SU-DHL-6 (cell line): ENCODE measurements at regions not wholly inside any gene's neighbourhood (a gene's known extent, or its start where the extent isn't known, plus 50 kb on each side); places are given as distances from the start of the nearest gene placed in this dataset.
A peak's percentile ranks its signal among the peaks of the same experiment; 100 is the strongest.

Source experiments
- H2AFZ ChIP-seq: fragments of 200-600 bp; sonication (generic); 2 replicates; pipeline ENCODE4 v1.6.1; 2014; ENCODE audit warnings: low read depth, mild to moderate bottlenecking, moderate library complexity, mixed read lengths, antibody characterized with exemption, low read length; ENCODE audit not compliant: severe bottlenecking
- H3F3A ChIP-seq: fragments of 200-600 bp; shearing (Covaris generic); 2 replicates; pipeline ENCODE4 v1.6.0; 2016; ENCODE audit warnings: antibody characterized with exemption, mild to moderate bottlenecking; ENCODE audit not compliant: insufficient read depth
- H3K27ac ChIP-seq: fragments of 200-600 bp; sonication (generic); 2 replicates; pipeline ENCODE4 v1.5.1; 2016; ENCODE audit warnings: low read depth, mild to moderate bottlenecking, low read length, moderate library complexity, mixed read lengths
- H3K27me3 ChIP-seq: fragments of 200-600 bp; sonication (generic), shearing (Covaris generic); 2 replicates; pipeline ENCODE4 v1.6.0; 2014; ENCODE audit warnings: mild to moderate bottlenecking, low read length
- H3K36me3 ChIP-seq: fragments of 200-600 bp; sonication (generic); 2 replicates; pipeline ENCODE4 v1.6.1; 2014; ENCODE audit warnings: mild to moderate bottlenecking, low read length, mixed read lengths
- H3K4me2 ChIP-seq: fragments of 300-600, 200-600 bp; shearing (Covaris generic), sonication (generic); 2 replicates; pipeline ENCODE4 v1.6.0; 2014; ENCODE audit warnings: low read length, low read depth, mild to moderate bottlenecking; ENCODE audit not compliant: poor library complexity, severe bottlenecking
- H3K4me3 ChIP-seq: fragments of 200-600 bp; sonication (generic); 2 replicates; pipeline ENCODE4 v1.5.1; 2014; ENCODE audit warnings: antibody characterized with exemption, low read length, mild to moderate bottlenecking, mixed read lengths; ENCODE audit not compliant: insufficient read depth, poor library complexity, severe bottlenecking
- H3K79me2 ChIP-seq: fragments of 200-600 bp; sonication (generic); 2 replicates; pipeline ENCODE4 v1.6.1; 2014; ENCODE audit warnings: mild to moderate bottlenecking, low read length, moderate library complexity; ENCODE audit not compliant: insufficient read depth
- H3K9ac ChIP-seq: fragments of 200-600 bp; sonication (generic); 2 replicates; pipeline ENCODE4 v1.7.0; 2014; ENCODE audit warnings: mild to moderate bottlenecking, low read length
- H3K9me2 ChIP-seq: fragments of 200-600 bp; sonication (generic); replicated peaks from 2 replicates; pipeline ENCODE4 v1.6.1; 2014; ENCODE audit warnings: low read length; ENCODE audit not compliant: insufficient read depth
- H3K9me3 ChIP-seq: fragments of 200-600 bp; sonication (generic); 2 replicates; pipeline ENCODE4 v1.6.1; 2014; ENCODE audit warnings: low read length, mixed read lengths; ENCODE audit not compliant: insufficient read depth
- H4K20me1 ChIP-seq: fragments of 200-600 bp; sonication (generic); 2 replicates; pipeline ENCODE4 v1.6.1; 2014; ENCODE audit warnings: low read depth, mild to moderate bottlenecking, antibody characterized with exemption, low read length, moderate library complexity, mixed read lengths
- EZH2phosphoT487 ChIP-seq: fragments of 200-600 bp; sonication (generic), shearing (Covaris generic); conservative IDR thresholded peaks from 2 replicates; pipeline ENCODE4 v1.6.1; 2018; ENCODE audit warnings: mild to moderate bottlenecking, antibody characterized with exemption, low read length, moderate library complexity, mixed read lengths
- TF ChIP-seq, protein P1 (sequence below): fragments of 200-600 bp; sonication (generic); IDR thresholded peaks from one replicate; pipeline ENCODE4 v1.5.1; 2017; ENCODE audit warnings: antibody characterized with exemption, mild to moderate bottlenecking, low read length, moderate library complexity; ENCODE audit not compliant: insufficient read depth, poor library complexity, severe bottlenecking

- no peak overlapping the region for H3K9ac ChIP-seq
- H3K27ac ChIP-seq: no peak overlapping the region
Observed at GRCh38 chr1:195763146-195763906, 844.9 kb downstream of the KCNT2 start.

GRCh38 chr1:195761104-195761503, 847.1 kb downstream of the KCNT2 start:
- H3K36me3 ChIP-seq: no peaks in the 10 kb centered on the region
- no peak overlapping the region for H3K4me3 ChIP-seq
- no peak overlapping the region for H3K27ac ChIP-seq
- H3K9me2 ChIP-seq: no peaks in the 10 kb centered on the region
- H4K20me1 ChIP-seq: no peaks in the 10 kb centered on the region
- H3K9ac ChIP-seq: no peak overlapping the region
- no peaks in the 10 kb centered on the region for H3K79me2 ChIP-seq
- TF ChIP-seq EZH2phosphoT487: no peak
- TF ChIP-seq, protein P1, sequence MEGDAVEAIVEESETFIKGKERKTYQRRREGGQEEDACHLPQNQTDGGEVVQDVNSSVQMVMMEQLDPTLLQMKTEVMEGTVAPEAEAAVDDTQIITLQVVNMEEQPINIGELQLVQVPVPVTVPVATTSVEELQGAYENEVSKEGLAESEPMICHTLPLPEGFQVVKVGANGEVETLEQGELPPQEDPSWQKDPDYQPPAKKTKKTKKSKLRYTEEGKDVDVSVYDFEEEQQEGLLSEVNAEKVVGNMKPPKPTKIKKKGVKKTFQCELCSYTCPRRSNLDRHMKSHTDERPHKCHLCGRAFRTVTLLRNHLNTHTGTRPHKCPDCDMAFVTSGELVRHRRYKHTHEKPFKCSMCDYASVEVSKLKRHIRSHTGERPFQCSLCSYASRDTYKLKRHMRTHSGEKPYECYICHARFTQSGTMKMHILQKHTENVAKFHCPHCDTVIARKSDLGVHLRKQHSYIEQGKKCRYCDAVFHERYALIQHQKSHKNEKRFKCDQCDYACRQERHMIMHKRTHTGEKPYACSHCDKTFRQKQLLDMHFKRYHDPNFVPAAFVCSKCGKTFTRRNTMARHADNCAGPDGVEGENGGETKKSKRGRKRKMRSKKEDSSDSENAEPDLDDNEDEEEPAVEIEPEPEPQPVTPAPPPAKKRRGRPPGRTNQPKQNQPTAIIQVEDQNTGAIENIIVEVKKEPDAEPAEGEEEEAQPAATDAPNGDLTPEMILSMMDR: no peak
- no peaks in the 10 kb centered on the region for H3K9me3 ChIP-seq
- H3K27me3 ChIP-seq: no peaks in the 10 kb centered on the region
- H3F3A ChIP-seq: no peaks in the 10 kb centered on the region
- H2AFZ ChIP-seq: peak overlapping the region; percentile 1
- no peak overlapping the region for H3K4me2 ChIP-seq

More at GRCh38 chr1:195763146-195763906, 844.9 kb downstream of the KCNT2 start:
- Histone ChIP-seq H3K9me3 (no peaks in the 10 kb centered on the region), H3K4me3 (no peak overlapping the region), H3K79me2 (no peaks in the 10 kb centered on the region), H3K36me3 (no peaks in the 10 kb centered on the region), H3K4me2 (no peak overlapping the region), H4K20me1 (no peaks in the 10 kb centered on the region), H3F3A (no peaks in the 10 kb centered on the region), H3K27me3 (no peaks in the 10 kb centered on the region), H2AFZ (peak overlapping the region; percentile 84), H3K9me2 (no peaks in the 10 kb centered on the region)
- TF ChIP-seq EZH2phosphoT487: no peak
- TF ChIP-seq, protein P1: no peak

DNA sequence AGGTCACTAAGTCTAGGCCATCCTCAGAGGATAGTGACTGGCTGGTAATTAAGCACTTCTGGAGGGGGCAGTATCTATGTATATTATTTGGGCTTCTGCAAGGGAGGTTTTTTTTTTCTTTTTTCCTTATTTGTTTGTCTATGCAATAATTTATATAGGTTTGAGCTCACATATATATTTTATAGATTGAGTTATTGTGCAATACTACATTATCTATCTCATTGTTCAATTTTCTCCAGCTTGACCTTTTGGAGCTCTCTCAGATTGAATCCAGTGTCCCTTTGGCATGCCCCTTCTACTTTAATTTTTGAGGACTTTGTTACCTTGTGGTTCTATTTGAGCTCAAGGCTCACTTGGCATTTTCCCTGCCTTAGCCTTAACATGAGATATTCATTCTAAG, 852.1 kb downstream of the KCNT2 start:
- no peaks in the 10 kb centered on the region for H3K27me3 ChIP-seq
- H3K4me2 ChIP-seq: no peak overlapping the region
- no peaks in the 10 kb centered on the region for H3K9me2 ChIP-seq
- no peak overlapping the region for H3K4me3 ChIP-seq
- no peaks in the 10 kb centered on the region for H3F3A ChIP-seq
- no peaks in the 10 kb centered on the region for H3K79me2 ChIP-seq
- TF ChIP-seq EZH2phosphoT487: no peak
- TF ChIP-seq, protein P1: no peak
- no peak overlapping the region for H3K27ac ChIP-seq
- peak overlapping the region; percentile 68 for H2AFZ ChIP-seq
- no peaks in the 10 kb centered on the region for H4K20me1 ChIP-seq
- H3K36me3 ChIP-seq: no peaks in the 10 kb centered on the region
- no peak overlapping the region for H3K9ac ChIP-seq
- H3K9me3 ChIP-seq: no peaks in the 10 kb centered on the region
